Liver (tissue), 8 donors: ENCODE measurements at regions not wholly inside any gene's neighbourhood (a gene's known extent, or its start where the extent isn't known, plus 50 kb on each side); places are given as distances from the start of the nearest gene placed in this dataset.

Experiments used
- DNase-seq: peaks from one replicate; pipeline ENCODE4 v3.0.0-alpha.2; 2017; ENCODE audit warnings: low spot score
- H3K27ac ChIP-seq, 2 donors: one replicate each; pipeline ENCODE4 v1.7.0; 2013; ENCODE audit warnings: inconsistent platforms in 2 of 2, low read length in 2 of 2, control low read depth in 1 of 2, low read depth in 1 of 2, mild to moderate bottlenecking in 1 of 2
- H3K27me3 ChIP-seq, 4 donors: one replicate each; pipeline versions ENCODE4 v1.6.1 to v1.7.0; 2013; ENCODE audit warnings: low read length in 3 of 4, inconsistent platforms in 1 of 4, mild to moderate bottlenecking in 1 of 4, moderate library complexity in 1 of 4; ENCODE audit not compliant: control insufficient read depth in 4 of 4, insufficient read depth in 4 of 4
- H3K36me3 ChIP-seq, 4 donors: one replicate each; pipeline versions ENCODE4 v1.6.1 to v1.7.0; 2013; ENCODE audit warnings: low read length in 3 of 4, mild to moderate bottlenecking in 3 of 4, low read depth in 1 of 4, moderate library complexity in 1 of 4; ENCODE audit not compliant: control insufficient read depth in 4 of 4, insufficient read depth in 3 of 4
- H3K4me1 ChIP-seq, 4 donors: one replicate each; pipeline versions ENCODE4 v1.6.1 to v1.7.0; 2013; ENCODE audit warnings: low read length in 3 of 4, mild to moderate bottlenecking in 3 of 4, moderate library complexity in 1 of 4; ENCODE audit not compliant: control insufficient read depth in 4 of 4, insufficient read depth in 4 of 4
- H3K4me3 ChIP-seq, 3 donors: one replicate each; pipeline versions ENCODE4 v1.6.1 to v1.7.0; 2013; ENCODE audit warnings: low read length in 3 of 3, control low read depth in 1 of 3, low read depth in 1 of 3, mild to moderate bottlenecking in 1 of 3
- H3K9ac ChIP-seq, 2 donors: one replicate each; pipeline ENCODE4 v1.7.0; 2013; ENCODE audit warnings: low read length in 2 of 2, mild to moderate bottlenecking in 2 of 2, moderate library complexity in 2 of 2, control low read depth in 1 of 2, low read depth in 1 of 2
- H3K9me3 ChIP-seq, 4 donors: one replicate each; pipeline versions ENCODE4 v1.6.1 to v1.7.0; 2013; ENCODE audit warnings: low read length in 3 of 4; ENCODE audit not compliant: control insufficient read depth in 4 of 4
- CTCF ChIP-seq: fragments of 150-350 bp; IDR thresholded peaks from 2 replicates; pipeline ENCODE4 v1.5.1; 2017; ENCODE audit warnings: improper control_type of control experiment, low read depth, low read length; ENCODE audit not compliant: missing input control
- EGR1 ChIP-seq, 2 donors: IDR thresholded peaks; 2 replicates each; pipeline ENCODE4 v1.6.1; 2016 to 2018; ENCODE audit warnings: antibody characterized with exemption in 2 of 2, low read depth in 2 of 2
- JUND ChIP-seq, 2 donors: IDR thresholded peaks; 2 replicates each; pipeline ENCODE4 v1.6.1; 2016; ENCODE audit warnings: antibody characterized with exemption in 2 of 2
- MAX ChIP-seq: IDR thresholded peaks from 2 replicates; pipeline ENCODE4 v1.6.1; 2016; ENCODE audit warnings: antibody characterized with exemption
- NR2F2 ChIP-seq: IDR thresholded peaks from 2 replicates; pipeline ENCODE4 v1.6.1; 2016; ENCODE audit warnings: antibody characterized with exemption
- RAD21 ChIP-seq, 2 donors: IDR thresholded peaks; 2 replicates each; pipeline ENCODE4 v1.6.1; 2016; ENCODE audit warnings: antibody characterized with exemption in 2 of 2, mild to moderate bottlenecking in 2 of 2
- RXRA ChIP-seq, 2 donors: IDR thresholded peaks; 2 replicates each; pipeline ENCODE4 v1.6.1; 2017 to 2018; ENCODE audit warnings: antibody characterized with exemption in 2 of 2, mild to moderate bottlenecking in 1 of 2
- TAF1 ChIP-seq: conservative IDR thresholded peaks from 2 replicates; pipeline ENCODE4 v1.6.1; 2016; ENCODE audit warnings: antibody characterized with exemption, mild to moderate bottlenecking
- YY1 ChIP-seq: IDR thresholded peaks from 2 replicates; pipeline ENCODE4 v1.6.1; 2016; ENCODE audit warnings: antibody characterized with exemption, mild to moderate bottlenecking
- WGBS: extraction: QIAGEN DNeasy Blood & Tissue Kit; methylation state at CpG from one replicate; pipeline ENCODE4 v1.1.7; 2013; 5-methylcytosine and 5-hydroxymethylcytosine counted together
- TF ChIP-seq, protein P1 (sequence below): IDR thresholded peaks from 2 replicates; pipeline ENCODE4 v1.6.1; 2016; ENCODE audit warnings: antibody characterized with exemption
- donor health status: healthy.
- donor health status: healthy.
- donor health status: healthy.
- donor health status: healthy.
- donor health status: healthy.

DNA sequence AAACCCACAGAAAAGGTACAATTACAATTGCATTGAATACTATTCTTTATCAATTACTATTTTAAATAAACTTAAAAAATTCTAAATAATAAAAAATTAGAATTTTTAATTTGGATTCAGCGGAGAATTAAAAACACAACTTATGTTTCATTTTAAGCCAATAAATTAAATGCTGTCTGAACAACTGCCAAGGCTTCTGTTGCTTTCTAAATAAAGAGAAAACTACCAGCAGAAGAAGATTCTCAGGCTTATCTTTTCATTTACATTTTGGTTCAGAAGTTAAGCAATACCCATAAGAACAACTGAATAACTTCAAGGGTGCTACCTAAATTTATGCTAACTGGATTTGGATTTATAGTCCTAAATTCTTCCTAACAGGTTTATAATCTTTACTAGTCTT lies 150.0 kb upstream of the FTMT start (continued):
- no peak for TF ChIP-seq NR2F2
- no peak for TF ChIP-seq RAD21 (IDR thresholded peaks at IDR 0.05)
- no peak for TF ChIP-seq JUND (IDR thresholded peaks at IDR 0.05)
- TF ChIP-seq, protein P1, sequence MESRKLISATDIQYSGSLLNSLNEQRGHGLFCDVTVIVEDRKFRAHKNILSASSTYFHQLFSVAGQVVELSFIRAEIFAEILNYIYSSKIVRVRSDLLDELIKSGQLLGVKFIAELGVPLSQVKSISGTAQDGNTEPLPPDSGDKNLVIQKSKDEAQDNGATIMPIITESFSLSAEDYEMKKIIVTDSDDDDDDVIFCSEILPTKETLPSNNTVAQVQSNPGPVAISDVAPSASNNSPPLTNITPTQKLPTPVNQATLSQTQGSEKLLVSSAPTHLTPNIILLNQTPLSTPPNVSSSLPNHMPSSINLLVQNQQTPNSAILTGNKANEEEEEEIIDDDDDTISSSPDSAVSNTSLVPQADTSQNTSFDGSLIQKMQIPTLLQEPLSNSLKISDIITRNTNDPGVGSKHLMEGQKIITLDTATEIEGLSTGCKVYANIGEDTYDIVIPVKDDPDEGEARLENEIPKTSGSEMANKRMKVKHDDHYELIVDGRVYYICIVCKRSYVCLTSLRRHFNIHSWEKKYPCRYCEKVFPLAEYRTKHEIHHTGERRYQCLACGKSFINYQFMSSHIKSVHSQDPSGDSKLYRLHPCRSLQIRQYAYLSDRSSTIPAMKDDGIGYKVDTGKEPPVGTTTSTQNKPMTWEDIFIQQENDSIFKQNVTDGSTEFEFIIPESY, result no peak
- no peak for TF ChIP-seq EGR1 (IDR thresholded peaks at IDR 0.05; ENCODE audit: low read depth in 2 of 2)

DNA sequence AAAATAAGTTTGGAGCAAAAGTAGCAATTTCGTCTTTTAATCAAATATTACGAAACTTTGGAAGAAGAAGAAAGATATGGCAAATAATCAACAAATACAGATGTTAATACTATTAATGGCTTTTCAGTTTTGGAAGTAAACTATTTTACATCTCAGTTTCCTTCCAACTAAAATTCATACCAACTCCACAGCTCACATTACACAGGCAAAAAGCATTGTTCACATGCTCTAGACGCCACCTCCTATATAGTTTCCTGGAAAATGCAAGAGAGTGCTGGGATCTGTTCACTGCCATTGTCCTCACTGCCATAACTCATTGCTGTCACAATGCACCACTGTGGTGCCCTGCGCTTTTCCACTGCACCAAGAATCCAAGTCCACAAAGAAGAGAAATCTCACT lies 149.0 kb upstream of the FTMT start:
- Histone ChIP-seq H3K27me3 (no peaks in the 10 kb centered on the region), H3K9me3 (no peaks in the 10 kb centered on the region), H3K4me3 (no peak overlapping the region), H3K27ac (no peak overlapping the region), H3K9ac (no peak overlapping the region), H3K4me1 (no peaks in the 10 kb centered on the region), H3K36me3 (no peaks in the 10 kb centered on the region)
- no peak for TF ChIP-seq RAD21 (IDR thresholded peaks at IDR 0.05)
- no peak for TF ChIP-seq EGR1 (IDR thresholded peaks at IDR 0.05; ENCODE audit: low read depth in 2 of 2)
- no peak for TF ChIP-seq JUND (IDR thresholded peaks at IDR 0.05)
- WGBS, result 66% methylated on average over 4 of the region's 4 CpGs
- DNase-seq, result no peak

- Histone ChIP-seq H3K9me3 (no peaks in the 10 kb centered on the region), H3K27me3 (peaks cover 0 to 3% (median 0%) of the 10 kb centered on the region in 4 donors), H3K4me1 (no peaks in the 10 kb centered on the region), H3K4me3 (no peak overlapping the region), H3K36me3 (no peaks in the 10 kb centered on the region), H3K9ac (no peak overlapping the region), H3K27ac (no peak overlapping the region)
- no peak for TF ChIP-seq YY1
- no peak for TF ChIP-seq EGR1 (IDR thresholded peaks at IDR 0.05; ENCODE audit: low read depth in 2 of 2)
- no peak for TF ChIP-seq TAF1
- no peak for TF ChIP-seq CTCF
- no peak for TF ChIP-seq NR2F2
- TF ChIP-seq, protein P1, result no peak
- no peak for TF ChIP-seq MAX
- TF ChIP-seq RXRA (IDR thresholded peaks at IDR 0.05), result no peak
- DNase-seq, result no peak
These were observed 147.4 kb upstream of the FTMT start for GRCh38 chr5:121704291-121704690.
